Daoy (cell line): ENCODE measurements at regions not wholly inside any gene's neighbourhood (a gene's known extent, or its start where the extent isn't known, plus 50 kb on each side); places are given as distances from the start of the nearest gene placed in this dataset.
"Not testable (repeated sequence)": the region's sequence is repeated elsewhere in the genome, so short reads cannot be mapped to it uniquely, and the experiment has no call there.

Experiments
- DNase-seq: peaks from one replicate; pipeline ENCODE4 v3.0.0-alpha.2; 2015; ENCODE audit warnings: low read depth

DNA sequence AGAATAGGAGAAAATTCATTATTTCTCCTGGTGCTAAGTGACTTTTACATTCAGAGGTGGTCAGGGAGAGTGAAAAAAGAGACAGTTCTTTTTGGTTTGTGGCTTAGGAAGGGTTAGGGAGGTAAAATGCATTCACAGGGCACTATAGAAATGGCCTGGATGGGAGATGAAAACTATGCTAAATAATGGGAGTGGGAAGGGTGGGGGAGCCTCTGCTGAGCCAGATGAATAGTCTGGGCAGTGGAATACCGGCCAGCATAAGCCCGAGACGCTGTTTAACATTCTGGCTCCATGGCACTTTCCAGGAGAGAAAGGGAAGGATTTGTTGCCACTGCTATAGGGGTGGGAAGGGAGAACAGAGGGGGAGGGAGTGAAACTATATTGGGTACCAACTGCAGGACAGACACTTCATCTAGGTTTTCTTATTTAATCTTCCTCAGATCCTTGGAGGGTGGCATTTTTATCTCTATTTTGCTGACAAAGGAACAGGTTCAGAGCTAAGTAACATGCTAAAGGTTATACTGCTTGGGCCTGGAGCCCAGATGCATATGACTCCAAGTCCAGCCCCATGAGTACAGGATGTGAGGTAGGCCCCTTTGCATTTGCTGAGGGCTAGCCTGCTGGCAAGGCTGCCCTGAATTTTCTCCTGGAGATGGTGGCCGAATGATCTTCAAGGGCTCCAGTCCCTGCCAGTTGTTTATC lies 372.4 kb downstream of the CCSER2 start:
- DNase-seq: no peak

GRCh38 chr10:84701370-84701720 lies 373.0 kb downstream of the CCSER2 start:
- DNase-seq: no peak

DNA sequence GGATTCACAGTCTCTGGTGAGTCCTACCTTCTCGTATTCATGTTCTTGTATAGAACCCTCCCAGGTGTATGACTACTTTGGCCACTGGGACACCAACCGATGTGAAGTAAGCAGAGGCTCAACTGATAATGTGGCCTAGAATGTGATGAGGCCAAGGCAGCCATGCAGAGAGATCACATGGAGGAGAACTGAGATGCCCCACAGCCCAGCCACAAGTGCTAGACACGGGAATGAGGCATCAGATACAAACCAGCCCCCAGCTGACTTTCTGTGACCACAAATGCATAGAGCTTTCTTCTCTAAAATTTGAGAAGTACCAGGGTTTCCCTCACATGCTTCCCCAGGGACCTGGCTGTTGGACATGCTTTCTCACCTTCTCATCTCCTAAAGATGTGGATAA lies 375.7 kb downstream of the CCSER2 start:
- DNase-seq: no peak

- DNase-seq: no peak
Observed at GRCh38 chr10:84706431-84706830, 378.0 kb downstream of the CCSER2 start.

GRCh38 chr10:84706875-84707274 lies 378.5 kb downstream of the CCSER2 start:
- DNase-seq: no peak

- no peak for DNase-seq
Observed at GRCh38 chr10:84715911-84716310, 387.5 kb downstream of the CCSER2 start.

DNA sequence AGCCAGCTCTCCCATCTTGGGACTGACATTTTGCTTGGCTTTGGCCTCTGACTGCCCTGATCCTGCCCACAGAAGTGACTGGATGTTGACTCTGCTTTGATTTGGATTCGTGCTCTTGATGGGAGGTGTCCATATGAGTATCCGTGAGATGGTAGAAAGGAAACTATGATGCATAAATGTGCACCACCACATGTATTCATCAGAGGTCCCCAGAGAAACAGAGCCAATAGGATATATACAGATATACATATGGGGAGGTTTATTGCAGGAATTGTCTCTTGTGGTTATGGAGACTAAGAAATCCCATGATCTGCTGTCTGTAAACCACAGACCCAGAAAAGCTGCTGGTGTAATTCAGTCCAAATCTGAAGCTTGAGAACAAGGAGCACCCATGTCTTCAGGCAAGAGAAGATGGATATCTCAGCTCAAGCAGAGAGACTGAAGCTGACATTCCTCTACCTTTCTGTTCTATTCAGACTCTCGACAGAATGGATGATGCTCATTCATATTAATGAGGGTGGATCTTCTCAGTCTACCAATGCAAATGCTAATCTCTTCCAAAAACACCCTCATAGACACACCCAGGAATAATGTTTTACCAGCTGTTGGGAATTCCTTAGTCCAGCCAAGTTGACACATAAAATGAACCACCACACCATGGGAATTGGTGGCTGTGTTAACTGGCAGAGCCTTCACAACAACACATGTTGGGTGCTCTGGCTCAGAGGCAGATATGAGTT lies 390.7 kb downstream of the CCSER2 start:
- no peak for DNase-seq

DNA sequence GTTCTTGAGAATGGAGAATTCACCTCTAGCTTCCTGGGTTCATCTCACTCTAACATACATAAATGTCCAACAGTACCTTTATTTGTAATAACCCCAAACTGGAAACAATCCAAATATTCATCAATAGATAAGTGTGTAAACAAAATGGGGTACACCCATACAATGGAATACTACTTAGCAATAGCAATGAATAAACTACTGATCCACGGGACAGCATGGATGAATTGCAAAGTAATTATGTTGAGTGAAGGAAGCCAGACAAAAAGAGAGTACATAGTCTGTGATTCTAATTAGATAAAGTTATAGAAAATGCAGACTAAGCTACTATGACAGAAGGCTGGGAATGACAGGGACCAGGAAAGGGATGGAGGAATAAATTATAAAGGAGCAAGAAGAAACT lies 391.3 kb downstream of the CCSER2 start:
- DNase-seq: no peak

DNA sequence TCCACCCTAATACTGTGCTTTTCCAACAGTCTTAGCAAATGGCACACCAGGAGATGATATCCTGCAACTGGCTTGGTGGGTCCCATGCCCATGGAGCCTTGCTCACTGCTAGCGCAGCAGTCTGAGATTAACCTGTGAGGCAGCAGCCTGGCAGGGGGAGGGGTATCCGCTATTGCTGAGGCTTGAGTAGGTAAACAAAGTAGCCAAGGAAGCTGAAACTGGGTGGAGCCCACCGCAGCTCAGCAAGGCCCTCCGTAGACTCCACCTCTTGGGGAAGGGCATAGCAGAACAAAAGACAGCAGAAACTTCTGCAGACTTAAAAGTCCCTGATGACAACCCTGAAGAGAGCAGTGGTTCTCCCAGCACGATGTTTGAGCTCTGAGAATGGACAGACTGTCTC lies 399.0 kb downstream of the CCSER2 start:
- DNase-seq: no peak

DNA sequence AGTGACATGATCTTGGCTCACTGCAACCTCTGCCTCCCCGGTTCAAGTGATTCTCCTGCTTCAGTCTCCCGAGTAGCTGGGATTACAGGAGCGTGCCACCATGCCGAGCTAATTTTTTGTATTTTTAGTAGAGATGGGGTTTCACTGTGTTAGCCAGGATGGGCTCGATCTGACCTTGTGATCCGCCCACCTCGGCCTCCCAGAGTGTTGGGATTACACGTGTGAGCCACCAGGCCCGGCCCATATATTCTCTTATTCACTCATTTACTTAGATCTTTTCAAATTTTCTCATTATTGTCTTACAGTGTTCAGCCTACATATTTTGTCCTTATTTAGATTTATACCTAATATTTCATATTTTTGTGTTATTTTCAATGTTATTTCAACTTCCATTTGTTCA lies 410.7 kb downstream of the CCSER2 start:
- not testable (repeated sequence) for DNase-seq

DNA sequence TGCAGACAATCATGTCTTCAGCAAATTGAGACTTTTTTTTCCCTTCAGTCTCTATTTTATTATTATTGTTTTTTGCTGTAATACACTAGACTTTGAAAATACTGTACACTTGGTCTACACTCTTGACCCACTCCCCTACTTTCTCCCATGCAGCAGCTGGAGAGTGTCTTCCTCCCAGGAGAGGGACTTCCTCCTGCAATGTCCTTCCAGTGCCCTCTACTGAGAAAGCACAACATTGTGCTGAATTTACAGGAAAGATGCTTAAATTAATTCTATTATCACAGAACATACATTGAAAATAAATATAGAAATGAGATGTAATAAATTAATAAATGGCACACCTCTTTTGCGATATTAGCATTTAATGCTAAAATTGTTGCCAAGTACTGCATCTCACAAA lies 411.3 kb downstream of the CCSER2 start:
- DNase-seq: no peak

- DNase-seq: no peak
Observed at GRCh38 chr10:84743483-84743882, 415.1 kb downstream of the CCSER2 start.

DNA sequence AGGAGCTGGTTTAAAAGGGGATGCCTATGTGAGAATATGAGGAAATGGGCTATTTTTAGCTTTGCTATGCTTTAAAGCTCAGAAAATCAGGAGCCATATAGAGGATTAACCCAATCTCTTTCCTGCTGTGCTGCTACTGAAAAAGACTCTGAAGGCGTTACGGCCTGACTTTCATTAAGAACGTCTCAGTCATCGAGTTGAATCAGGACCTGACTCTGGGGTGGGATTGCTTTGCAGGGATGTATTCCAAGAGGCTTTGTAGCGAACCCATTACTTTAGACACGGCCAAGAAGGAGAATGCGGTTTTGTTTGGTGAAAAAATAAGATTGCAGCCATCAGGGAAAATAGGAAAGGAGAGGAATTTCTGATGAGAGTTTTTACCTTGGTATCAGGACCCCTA lies 426.9 kb downstream of the CCSER2 start:
- no peak for DNase-seq

- DNase-seq: not testable (repeated sequence)
Observed at GRCh38 chr10:84756653-84757052, 428.3 kb downstream of the CCSER2 start.

GRCh38 chr10:84761994-84762614 lies 433.7 kb downstream of the CCSER2 start:
- DNase-seq: not testable (repeated sequence)

DNA sequence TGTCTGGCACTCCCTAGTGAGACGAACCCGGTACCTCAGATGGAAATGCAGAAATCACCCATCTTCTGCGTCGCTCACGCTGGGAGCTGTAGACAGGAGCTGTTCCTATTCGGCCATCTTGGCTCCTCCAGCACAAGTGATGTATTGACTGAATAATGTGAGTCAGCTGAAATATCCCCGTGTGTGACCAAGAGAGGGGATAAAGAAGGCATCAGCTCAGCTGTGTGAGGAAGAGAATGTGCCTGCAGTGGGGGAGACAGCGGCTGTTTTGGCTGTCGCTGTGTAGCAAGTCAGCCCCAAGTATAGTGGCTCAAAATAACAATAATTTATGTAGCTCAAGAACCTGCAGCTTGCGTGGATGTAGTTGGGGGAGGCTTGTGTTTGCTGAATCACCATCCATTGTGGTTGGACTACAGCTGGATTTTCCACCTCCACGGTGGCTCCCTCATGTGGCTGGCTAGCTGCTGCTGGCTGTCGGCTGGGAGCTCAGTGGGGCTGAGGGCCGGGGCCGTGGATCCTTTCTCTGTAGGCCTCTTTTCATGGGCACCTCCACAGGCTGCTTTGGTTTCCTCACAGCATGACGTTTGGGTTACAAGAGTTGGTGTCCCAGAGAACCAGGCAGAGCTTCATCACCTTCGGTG lies 434.5 kb downstream of the CCSER2 start:
- no peak for DNase-seq

GRCh38 chr10:84763965-84764364 lies 435.6 kb downstream of the CCSER2 start:
- no peak for DNase-seq

DNA sequence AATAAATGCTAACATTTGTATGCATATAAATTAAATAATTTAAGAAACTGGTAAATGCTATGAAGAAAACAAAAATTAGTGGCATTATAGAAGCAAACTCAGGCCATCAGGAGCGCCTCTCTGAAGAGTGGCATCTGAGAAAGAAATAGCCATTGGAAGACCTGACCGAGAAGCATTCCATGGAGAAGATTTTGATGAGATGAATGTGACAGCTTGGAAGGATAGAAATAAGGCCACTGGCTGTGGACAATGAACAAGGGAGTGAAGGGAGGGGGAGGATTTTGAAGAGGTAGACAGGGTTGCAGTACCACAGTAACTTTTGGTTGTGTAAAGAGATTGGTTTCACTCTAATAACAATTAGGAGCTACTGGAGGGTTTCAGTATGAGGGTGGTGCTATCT lies 436.7 kb downstream of the CCSER2 start:
- DNase-seq: no peak

DNA sequence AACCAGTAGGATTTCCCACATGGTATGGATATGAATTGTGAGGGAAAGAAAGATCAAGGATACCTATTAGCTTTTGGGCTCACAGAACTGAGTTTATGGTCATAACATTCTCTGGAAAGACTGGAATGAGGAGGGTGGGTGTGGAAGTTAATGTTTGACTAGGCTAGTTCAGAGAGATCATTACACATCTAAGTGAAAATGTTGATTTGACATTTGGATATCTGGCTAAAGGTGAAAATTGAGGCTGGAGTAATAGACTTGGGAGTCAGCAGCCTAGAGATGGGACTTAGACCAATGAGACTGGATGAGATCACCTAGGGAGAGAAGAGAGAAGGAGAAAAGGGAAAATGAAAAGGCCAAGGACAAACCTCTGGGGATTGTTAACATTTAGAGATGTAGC lies 437.3 kb downstream of the CCSER2 start:
- no peak for DNase-seq

- no peak for DNase-seq
Observed at GRCh38 chr10:84766923-84767322, 438.5 kb downstream of the CCSER2 start.

DNA sequence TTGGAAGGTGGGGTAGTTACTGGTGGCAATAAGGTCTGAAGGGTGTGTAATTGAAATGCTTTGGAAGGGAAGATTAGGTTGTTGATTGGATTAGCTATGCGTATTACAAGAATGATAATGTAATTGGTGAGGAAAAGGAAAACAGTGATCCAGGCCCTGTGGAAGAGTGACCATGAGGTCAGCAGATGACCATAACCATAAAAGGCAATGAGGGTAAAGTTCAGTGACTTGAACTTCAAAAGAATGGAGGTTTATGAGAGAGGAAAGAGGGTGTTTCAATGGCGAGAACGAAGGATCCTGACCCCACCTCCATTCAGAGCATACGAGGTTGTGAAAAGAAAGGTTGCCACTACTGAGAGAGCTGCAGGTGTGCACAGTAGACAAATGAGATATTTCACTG lies 439.7 kb downstream of the CCSER2 start:
- no peak for DNase-seq

GRCh38 chr10:84770824-84771223 lies 442.4 kb downstream of the CCSER2 start:
- no peak for DNase-seq

GRCh38 chr10:84783386-84783785 lies 455.0 kb downstream of the CCSER2 start:
- DNase-seq: no peak
